MM.1S (cell line): ENCODE measurements at regions not wholly inside any gene's neighbourhood (a gene's known extent, or its start where the extent isn't known, plus 50 kb on each side); places are given as distances from the start of the nearest gene placed in this dataset.

Experiments used
- DNase-seq: peaks from one replicate; pipeline ENCODE4 v3.0.0-alpha.2; 2015
- H2AFZ ChIP-seq: fragments of 300-600 bp; sonication (generic); 2 replicates; pipeline ENCODE4 v1.6.0; 2016; ENCODE audit warnings: antibody characterized with exemption, low read length
- H3F3A ChIP-seq: fragments of 300-600 bp; sonication (generic); 2 replicates; pipeline ENCODE4 v1.6.1; 2016; ENCODE audit warnings: mild to moderate bottlenecking, antibody characterized with exemption, low read length, moderate library complexity, mixed read lengths; ENCODE audit not compliant: insufficient read depth
- H3K27ac ChIP-seq: fragments of 300-600 bp; sonication (generic); 2 replicates; pipeline ENCODE4 v1.5.1; 2016; ENCODE audit warnings: mild to moderate bottlenecking, low read length
- H3K27me3 ChIP-seq: fragments of 300-600 bp; sonication (generic); replicated peaks from 2 replicates; pipeline ENCODE4 v1.6.0; 2016; ENCODE audit warnings: low read length; ENCODE audit not compliant: insufficient read depth
- H3K36me3 ChIP-seq: fragments of 300-600 bp; sonication (generic); replicated peaks from 2 replicates; pipeline ENCODE4 v1.6.1; 2016; ENCODE audit warnings: mild to moderate bottlenecking, low read length, mixed read lengths; ENCODE audit not compliant: insufficient read depth
- H3K4me1 ChIP-seq: fragments of 300-600 bp; sonication (generic); 2 replicates; pipeline ENCODE4 v1.6.1; 2016; ENCODE audit warnings: low read length, mixed read lengths
- H3K4me2 ChIP-seq: fragments of 300-600 bp; sonication (generic); 2 replicates; pipeline ENCODE4 v1.6.0; 2016; ENCODE audit warnings: low read depth, low read length
- H3K4me3 ChIP-seq: fragments of 300-600 bp; sonication (generic); 2 replicates; pipeline ENCODE4 v1.5.1; 2016; ENCODE audit warnings: low read length, mixed read lengths
- H3K79me2 ChIP-seq: fragments of 300-600 bp; sonication (generic); 2 replicates; pipeline ENCODE4 v1.6.1; 2016; ENCODE audit warnings: mixed run types, low read length, mixed read lengths
- H3K9ac ChIP-seq: fragments of 300-600 bp; sonication (generic); 2 replicates; pipeline ENCODE4 v1.6.1; 2016; ENCODE audit warnings: low read length, mixed read lengths
- H3K9me2 ChIP-seq: fragments of 300-600 bp; sonication (generic); replicated peaks from 2 replicates; pipeline ENCODE4 v1.6.1; 2016; ENCODE audit warnings: mild to moderate bottlenecking, low read length, mixed read lengths; ENCODE audit not compliant: insufficient read depth
- H3K9me3 ChIP-seq: fragments of 300-600 bp; sonication (generic); replicated peaks from 2 replicates; pipeline ENCODE4 v1.6.1; 2016; ENCODE audit warnings: mild to moderate bottlenecking, low read length, mixed read lengths; ENCODE audit not compliant: insufficient read depth
- H4K20me1 ChIP-seq: fragments of 300-600 bp; sonication (generic); 2 replicates; pipeline ENCODE4 v1.6.1; 2016; ENCODE audit warnings: mild to moderate bottlenecking, low read length, moderate library complexity, mixed read lengths; ENCODE audit not compliant: insufficient read depth
- EZH2 ChIP-seq: fragments of 300-600 bp; sonication (generic); optimal IDR thresholded peaks from 2 replicates; pipeline ENCODE3; 2017; ENCODE audit warnings: low read depth, mild to moderate bottlenecking, antibody characterized with exemption, low read length, mixed read lengths
- EZH2phosphoT487 ChIP-seq: fragments of 300-600 bp; sonication (generic); IDR thresholded peaks from 2 replicates; pipeline ENCODE4 v1.6.1; 2018; ENCODE audit warnings: antibody characterized with exemption, low read length
- TF ChIP-seq, protein P1 (sequence below): fragments of 300-600 bp; sonication (generic); IDR thresholded peaks from 2 replicates; pipeline ENCODE4 v1.5.1; 2016; ENCODE audit warnings: antibody characterized with exemption, low read length, mixed read lengths

DNA sequence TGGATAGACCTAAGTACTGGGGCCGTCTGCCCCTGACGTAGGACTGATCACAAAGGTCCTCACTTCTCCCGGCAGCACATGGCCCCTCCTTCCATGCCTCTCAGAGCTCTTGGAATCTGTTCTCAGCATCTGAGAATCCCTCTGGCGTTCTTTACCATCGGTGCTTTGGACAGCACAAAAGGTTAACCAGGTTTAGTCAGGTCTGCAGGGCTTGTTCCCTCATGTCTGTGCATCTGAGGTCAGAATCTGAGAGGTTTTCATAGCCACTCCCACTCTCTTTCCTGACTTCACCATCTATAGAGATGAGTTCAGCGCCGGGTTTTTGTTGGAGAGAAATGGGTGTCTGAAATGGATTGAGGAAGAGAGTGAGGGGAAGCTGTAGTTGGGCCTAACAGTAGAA, 130.0 kb upstream of the ARHGAP5 start:
- no peak for DNase-seq
- TF ChIP-seq, protein P1, sequence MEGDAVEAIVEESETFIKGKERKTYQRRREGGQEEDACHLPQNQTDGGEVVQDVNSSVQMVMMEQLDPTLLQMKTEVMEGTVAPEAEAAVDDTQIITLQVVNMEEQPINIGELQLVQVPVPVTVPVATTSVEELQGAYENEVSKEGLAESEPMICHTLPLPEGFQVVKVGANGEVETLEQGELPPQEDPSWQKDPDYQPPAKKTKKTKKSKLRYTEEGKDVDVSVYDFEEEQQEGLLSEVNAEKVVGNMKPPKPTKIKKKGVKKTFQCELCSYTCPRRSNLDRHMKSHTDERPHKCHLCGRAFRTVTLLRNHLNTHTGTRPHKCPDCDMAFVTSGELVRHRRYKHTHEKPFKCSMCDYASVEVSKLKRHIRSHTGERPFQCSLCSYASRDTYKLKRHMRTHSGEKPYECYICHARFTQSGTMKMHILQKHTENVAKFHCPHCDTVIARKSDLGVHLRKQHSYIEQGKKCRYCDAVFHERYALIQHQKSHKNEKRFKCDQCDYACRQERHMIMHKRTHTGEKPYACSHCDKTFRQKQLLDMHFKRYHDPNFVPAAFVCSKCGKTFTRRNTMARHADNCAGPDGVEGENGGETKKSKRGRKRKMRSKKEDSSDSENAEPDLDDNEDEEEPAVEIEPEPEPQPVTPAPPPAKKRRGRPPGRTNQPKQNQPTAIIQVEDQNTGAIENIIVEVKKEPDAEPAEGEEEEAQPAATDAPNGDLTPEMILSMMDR, result no peak
- TF ChIP-seq EZH2 (no peak), EZH2phosphoT487 (no peak)
- Histone ChIP-seq H3K27ac (no peak overlapping the region), H3K27me3 (no peaks in the 10 kb centered on the region), H3K9ac (no peak overlapping the region), H3K4me2 (no peak overlapping the region), H3F3A (no peaks in the 10 kb centered on the region), H2AFZ (no peak overlapping the region), H3K4me1 (peaks cover 9% of the 10 kb centered on the region; the same call in 1 of the 2 replicates), H3K9me2 (no peaks in the 10 kb centered on the region), H3K9me3 (no peaks in the 10 kb centered on the region), H3K36me3 (no peaks in the 10 kb centered on the region), H4K20me1 (no peaks in the 10 kb centered on the region), H3K4me3 (no peak overlapping the region), H3K79me2 (no peaks in the 10 kb centered on the region)

GRCh38 chr14:31947680-31948595, 129.2 kb upstream of the ARHGAP5 start:
- Histone ChIP-seq H3K4me1 (peaks cover 9% of the 10 kb centered on the region; the same call in 1 of the 2 replicates), H3K36me3 (no peaks in the 10 kb centered on the region), H3K27me3 (no peaks in the 10 kb centered on the region), H3K79me2 (no peaks in the 10 kb centered on the region), H4K20me1 (no peaks in the 10 kb centered on the region), H3K27ac (no peak overlapping the region), H3F3A (no peaks in the 10 kb centered on the region), H3K9me2 (no peaks in the 10 kb centered on the region), H2AFZ (no peak overlapping the region), H3K9me3 (no peaks in the 10 kb centered on the region), H3K4me3 (no peak overlapping the region), H3K4me2 (no peak overlapping the region), H3K9ac (no peak overlapping the region)
- TF ChIP-seq EZH2phosphoT487 (no peak), EZH2 (no peak)
- TF ChIP-seq, protein P1, result no peak
- DNase-seq, result no peak

DNA sequence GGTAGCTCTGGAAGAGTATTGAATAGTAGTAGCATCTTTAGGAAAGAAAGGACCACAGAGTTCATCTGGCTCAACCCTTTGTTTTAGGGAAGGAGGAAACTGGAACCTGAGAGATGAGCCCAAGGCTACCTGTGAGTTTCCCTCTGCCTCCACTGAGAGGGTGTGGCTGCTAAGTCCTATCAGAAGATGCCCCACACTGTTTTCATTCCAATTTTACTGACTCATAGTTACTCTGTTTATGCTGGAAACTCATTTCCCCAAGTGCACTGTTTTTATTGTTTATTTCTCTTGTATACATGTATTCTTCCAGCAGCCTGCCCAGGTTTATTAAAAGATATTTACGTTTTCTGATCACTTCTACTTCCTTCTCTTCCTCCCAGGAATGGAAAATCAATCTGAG, 127.4 kb upstream of the ARHGAP5 start:
- Histone ChIP-seq H3K27me3 (no peaks in the 10 kb centered on the region), H3K9me2 (no peaks in the 10 kb centered on the region), H3K9me3 (no peaks in the 10 kb centered on the region), H3K36me3 (no peaks in the 10 kb centered on the region), H2AFZ (no peak overlapping the region), H3K79me2 (no peaks in the 10 kb centered on the region), H4K20me1 (no peaks in the 10 kb centered on the region), H3K9ac (no peak overlapping the region), H3K4me2 (no peak overlapping the region), H3K4me1 (peaks cover 7% of the 10 kb centered on the region; the same call in 1 of the 2 replicates), H3K27ac (no peak overlapping the region), H3K4me3 (no peak overlapping the region), H3F3A (no peaks in the 10 kb centered on the region)
- TF ChIP-seq EZH2 (no peak), EZH2phosphoT487 (no peak)
- TF ChIP-seq, protein P1, result no peak
- no peak for DNase-seq
